Thyroid gland (tissue), 4 donors: ENCODE measurements at regions not wholly inside any gene's neighbourhood (a gene's known extent, or its start where the extent isn't known, plus 50 kb on each side); places are given as distances from the start of the nearest gene placed in this dataset.
"Not testable (repeated sequence)": the region's sequence is repeated elsewhere in the genome, so short reads cannot be mapped to it uniquely, and the experiment has no call there.

ENCODE experiments used
- DNase-seq, 2 donors: peaks; one replicate each; pipeline ENCODE4 v3.0.0-alpha.2; 2019
- H3K27ac ChIP-seq, 3 donors: fragments of 200-600 bp; sonication (generic); 1 replicate in 2 of 3; 2 replicates in 1 of 3; pipeline ENCODE4 v1.5.1; 2016 to 2019; ENCODE audit warnings: mild to moderate bottlenecking in 1 of 3, moderate library complexity in 1 of 3
- H3K27me3 ChIP-seq: fragments of 200-600 bp; sonication (generic); one replicate; pipeline ENCODE4 v1.5.1; 2019
- H3K36me3 ChIP-seq, 2 donors: fragments of 200-600 bp; sonication (generic); one replicate each; pipeline ENCODE4 v1.5.1; 2016 to 2019
- H3K4me1 ChIP-seq, 2 donors: fragments of 200-600 bp; sonication (generic); one replicate each; pipeline ENCODE4 v1.5.1; 2017 to 2019
- H3K4me3 ChIP-seq, 3 donors: fragments of 200-600 bp; sonication (generic); replicated peaks in 1 of 3; 1 replicate in 2 of 3; 2 replicates in 1 of 3; pipeline ENCODE4 v1.5.1; 2016; ENCODE audit warnings: mild to moderate bottlenecking in 1 of 3
- H3K9me3 ChIP-seq: fragments of 200-600 bp; sonication (generic); one replicate; pipeline ENCODE4 v1.5.1; 2017
- CTCF ChIP-seq, 6 experiments: fragments of 200-600 bp in 3 of 6; fragments of 450-650 bp in 3 of 6; sonication (generic) in 3 of 6; IDR thresholded peaks; one replicate each; pipeline ENCODE4 v1.5.1; 2016 to 2019; ENCODE audit warnings: antibody characterized with exemption in 6 of 6, mild to moderate bottlenecking in 2 of 6, inconsistent platforms in 1 of 6, moderate library complexity in 1 of 6
- POLR2A ChIP-seq, 2 donors: fragments of 450-650 bp; IDR thresholded peaks; one replicate each; pipeline ENCODE4 v1.6.1; 2017; ENCODE audit warnings: antibody characterized with exemption in 2 of 2, mild to moderate bottlenecking in 2 of 2, moderate library complexity in 1 of 2
- WGBS, 2 donors: methylation state at CpG; one replicate each; pipeline ENCODE4 v1.1.5; 2017; 5-methylcytosine and 5-hydroxymethylcytosine counted together
- intact Hi-C: fragments of 100-400 bp; cut with DNase I; formaldehyde crosslinking; loops from one replicate; pipeline ENCODE4 v1.15.1; 2023

DNA sequence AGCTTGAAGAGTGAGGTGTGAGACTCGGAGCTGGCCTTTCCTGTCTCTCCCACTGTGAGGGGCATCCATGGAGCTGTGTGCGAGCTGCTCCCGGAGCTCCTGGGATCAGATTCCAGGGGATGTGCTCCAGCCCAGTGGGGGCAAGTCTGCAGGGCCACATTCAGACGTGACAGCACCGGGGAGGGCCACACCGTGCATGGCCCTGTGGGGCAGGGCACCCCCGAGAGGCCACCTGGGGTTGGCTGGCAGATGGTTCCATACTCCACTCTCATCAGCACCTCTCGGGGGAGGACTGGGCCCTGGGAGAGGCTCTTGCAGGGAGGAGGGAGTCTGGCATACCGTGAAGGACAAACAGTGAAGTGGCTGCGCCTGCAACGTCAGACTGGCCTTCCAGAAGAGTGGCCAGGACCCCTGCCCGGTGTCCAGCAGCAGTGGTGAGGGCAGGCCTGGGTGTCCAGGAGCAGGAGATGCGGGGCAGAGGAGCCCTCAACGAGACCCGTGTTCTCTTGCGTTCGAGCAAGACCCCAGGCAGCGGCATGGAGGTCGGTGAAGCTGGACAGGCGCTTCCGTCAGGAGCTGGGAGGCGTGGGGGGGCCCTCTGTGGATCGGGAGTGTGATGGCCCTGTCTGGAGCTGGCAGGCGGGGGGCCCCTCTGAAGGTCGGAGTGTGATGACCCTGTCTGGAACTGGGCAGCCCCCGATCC lies 84.3 kb downstream of the ASB1 start:
- no peak for TF ChIP-seq CTCF (IDR thresholded peaks at IDR 0.05)
- TF ChIP-seq POLR2A (IDR thresholded peaks at IDR 0.05) = no peak
- intact Hi-C loops = loop anchor here (2.0 kb wide), 1 partner anchor 274 kb away; no protein-coding TSS in a partner anchor
- 73 to 81% methylated on average over 21 of the region's 26 CpGs for WGBS, 2 donors
- Histone ChIP-seq H3K27me3 (no peaks in the 10 kb centered on the region), H3K4me3 (no peak overlapping the region), H3K4me1 (no peaks in the 10 kb centered on the region), H3K36me3 (no peaks in the 10 kb centered on the region), H3K9me3 (no peaks in the 10 kb centered on the region), H3K27ac (no peak overlapping the region)
- DNase-seq = no peak

DNA sequence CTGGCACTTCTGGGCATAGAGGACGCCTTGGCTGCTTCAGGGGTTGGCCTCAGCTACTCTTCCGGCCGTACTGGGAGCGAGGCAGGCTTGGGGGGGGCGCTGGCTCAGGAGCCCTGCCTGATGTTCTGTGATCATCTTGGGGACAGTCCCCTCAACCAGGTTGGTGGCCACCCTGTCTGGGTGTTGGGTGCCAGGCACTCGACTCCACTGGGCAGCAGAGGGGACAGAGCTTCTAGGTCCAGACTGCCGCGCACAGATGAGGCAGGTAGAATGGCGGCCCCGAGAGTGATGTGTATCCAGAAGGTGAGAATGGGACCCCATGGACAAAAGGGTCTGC lies 84.9 kb downstream of the ASB1 start:
- H3K4me1 ChIP-seq = no peaks in the 10 kb centered on the region
- no peak overlapping the region for H3K27ac ChIP-seq
- H3K36me3 ChIP-seq = no peaks in the 10 kb centered on the region
- H3K27me3 ChIP-seq = no peaks in the 10 kb centered on the region
- no peak overlapping the region for H3K4me3 ChIP-seq
- TF ChIP-seq CTCF (IDR thresholded peaks at IDR 0.05) = no peak
- no peak for TF ChIP-seq POLR2A (IDR thresholded peaks at IDR 0.05)
- no peaks in the 10 kb centered on the region for H3K9me3 ChIP-seq
- whole genome bisulfite sequencing, 2 donors = 93% methylated on average over 6 to 9 of the region's 10 CpGs
- DNase-seq = no peak
- intact Hi-C loops = loop anchor here (2.0 kb wide), 1 partner anchor 273 kb away; no protein-coding TSS in a partner anchor

DNA sequence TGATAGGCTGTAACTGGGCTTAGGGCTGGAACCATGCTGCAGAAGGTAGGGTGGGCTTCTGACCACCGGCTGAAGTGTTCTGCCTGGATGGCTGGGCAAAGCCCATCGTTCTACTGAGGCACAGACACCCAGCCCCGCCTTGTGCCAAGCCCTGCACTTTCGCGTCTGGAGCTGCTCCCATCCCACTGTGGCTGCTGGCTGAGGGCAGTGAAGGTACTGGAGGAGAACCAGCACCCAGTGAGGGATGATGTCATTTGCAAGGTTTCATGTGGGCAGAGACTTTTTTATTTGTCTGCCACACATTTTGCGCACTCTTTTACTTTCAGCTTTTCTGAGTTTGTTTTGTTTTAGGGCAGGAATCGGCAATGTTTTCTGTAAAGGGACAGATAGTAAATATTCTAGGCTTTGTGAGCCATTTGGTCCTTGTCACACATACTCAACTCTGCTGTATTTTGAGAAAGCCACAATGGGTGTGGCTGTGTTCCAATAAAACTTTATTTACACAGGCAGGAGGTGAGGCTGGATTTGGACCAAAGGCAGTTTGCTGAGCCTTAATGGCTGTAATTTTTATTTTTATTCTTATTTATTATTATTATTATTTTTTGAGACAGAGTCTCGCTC lies 85.6 kb downstream of the ASB1 start:
- H3K4me3 ChIP-seq = no peak overlapping the region
- no peak for DNase-seq
- H3K27ac ChIP-seq = no peak overlapping the region
- intact Hi-C loops = no loop called here
- no peaks in the 10 kb centered on the region for H3K36me3 ChIP-seq
- no peaks in the 10 kb centered on the region for H3K4me1 ChIP-seq
- 89 to 94% methylated on average over 8 of the region's 8 CpGs for WGBS, 2 donors
- no peaks in the 10 kb centered on the region for H3K9me3 ChIP-seq
- TF ChIP-seq POLR2A (IDR thresholded peaks at IDR 0.05) (no peak), CTCF (IDR thresholded peaks at IDR 0.05) (no peak)
- H3K27me3 ChIP-seq = no peaks in the 10 kb centered on the region

GRCh38 chr2:238513346-238513745 lies 86.6 kb downstream of the ASB1 start:
- Histone ChIP-seq H3K4me1 (no peaks in the 10 kb centered on the region), H3K9me3 (no peaks in the 10 kb centered on the region), H3K27me3 (no peaks in the 10 kb centered on the region), H3K4me3 (no peak overlapping the region), H3K36me3 (no peaks in the 10 kb centered on the region), H3K27ac (no peak overlapping the region)
- no peak for TF ChIP-seq POLR2A (IDR thresholded peaks at IDR 0.05)
- TF ChIP-seq CTCF (IDR thresholded peaks at IDR 0.05) = peak in 4 of 6 experiments; percentile 45 to 56 (median 52)
- intact Hi-C loops = no loop called here
- peak; percentile 49 to 68 for DNase-seq
- 29 to 39% methylated on average over 3 of the region's 3 CpGs for WGBS, 2 donors

- H3K9me3 ChIP-seq, H3K27ac ChIP-seq, H3K4me1 ChIP-seq, H3K4me3 ChIP-seq, DNase-seq, H3K27me3 ChIP-seq, H3K36me3 ChIP-seq, intact Hi-C loops: not testable (repeated sequence)
- 93 to 97% methylated on average over 23 of the region's 23 CpGs for WGBS, 2 donors
These were observed 87.3 kb downstream of the ASB1 start for GRCh38 chr2:238514024-238514423.
